Suppressor macrophage treated with lipopolysaccharide for 1 hour (primary cell): ENCODE measurements at regions not wholly inside any gene's neighbourhood (a gene's known extent, or its start where the extent isn't known, plus 50 kb on each side); places are given as distances from the start of the nearest gene placed in this dataset.
A peak's percentile ranks its signal among the peaks of the same experiment; 100 is the strongest.

ENCODE experiments used
- DNase-seq, 3 donors: peaks; one replicate each; pipeline ENCODE4 v3.0.0-alpha.2; 2020 to 2022

- DNase-seq = peak; percentile 34 to 67 (median 60)
Measured at GRCh38 chr6:2534406-2535042, 216.2 kb downstream of the MYLK4 start.

DNA sequence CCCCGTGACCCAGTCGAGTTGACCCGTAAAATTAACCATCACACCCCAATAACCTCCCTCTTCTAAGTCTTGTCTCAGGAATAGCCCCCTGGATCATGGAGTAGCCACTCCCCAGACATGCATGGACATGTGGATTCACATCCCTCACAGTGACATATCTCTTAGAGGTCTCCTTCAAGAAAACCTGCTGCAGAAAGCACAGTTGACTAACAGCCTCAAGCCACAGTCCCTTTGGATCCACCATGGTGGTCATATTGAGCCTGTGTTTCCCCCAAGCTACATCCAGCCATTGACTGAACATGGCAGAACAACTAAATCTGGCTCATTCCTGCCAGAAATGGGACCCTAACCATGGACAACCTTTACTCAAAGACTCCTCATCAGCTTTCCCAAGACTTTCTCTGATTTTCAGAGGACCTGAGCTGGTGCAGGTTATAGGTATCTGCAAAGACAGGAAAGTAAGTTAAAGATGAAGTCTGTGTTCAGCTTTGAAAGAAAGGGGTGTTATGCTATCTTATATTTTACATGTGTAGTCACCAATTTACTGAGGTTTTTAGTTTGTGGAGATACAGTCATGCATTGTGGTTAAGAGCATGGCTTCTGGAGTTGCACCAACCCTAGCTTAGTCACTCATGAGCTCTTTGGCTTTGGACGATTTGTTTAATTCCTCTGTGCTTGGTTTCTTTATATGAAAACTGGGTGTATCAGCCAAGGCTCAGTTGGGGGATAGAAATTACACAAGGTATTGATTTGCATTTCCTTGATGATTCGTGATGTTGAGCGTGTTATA, 219.1 kb downstream of the MYLK4 start:
- peak; percentile 60 to 81 (median 77) for DNase-seq

DNA sequence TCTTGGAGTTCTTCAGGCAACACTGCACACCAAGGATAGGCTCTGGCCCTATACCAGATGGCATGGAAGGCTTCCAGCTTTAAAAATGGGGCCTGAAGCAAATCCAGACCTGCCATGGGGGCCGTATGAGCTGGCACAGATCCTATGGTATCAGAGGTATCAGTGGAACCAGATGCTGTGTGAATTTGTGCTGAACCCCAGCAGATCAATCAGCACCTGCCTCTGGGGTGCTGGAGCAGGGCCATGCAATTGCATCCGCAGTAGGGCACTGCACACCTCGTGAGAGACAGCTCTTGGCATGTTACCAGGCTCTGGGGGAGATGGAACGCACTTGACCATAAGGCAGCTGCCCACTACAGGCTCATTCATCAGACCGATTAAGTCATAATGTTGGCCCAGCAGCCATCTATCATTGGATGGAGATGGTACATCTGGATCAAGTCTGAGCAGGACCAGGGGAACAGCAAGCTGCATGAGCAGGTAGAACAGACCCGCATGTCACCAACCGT, 221.5 kb downstream of the MYLK4 start:
- no peak for DNase-seq

GRCh38 chr6:2528156-2528555, 222.6 kb downstream of the MYLK4 start:
- no peak for DNase-seq

- DNase-seq = no peak
Measured at GRCh38 chr6:2526766-2527165, 224.0 kb downstream of the MYLK4 start.

DNA sequence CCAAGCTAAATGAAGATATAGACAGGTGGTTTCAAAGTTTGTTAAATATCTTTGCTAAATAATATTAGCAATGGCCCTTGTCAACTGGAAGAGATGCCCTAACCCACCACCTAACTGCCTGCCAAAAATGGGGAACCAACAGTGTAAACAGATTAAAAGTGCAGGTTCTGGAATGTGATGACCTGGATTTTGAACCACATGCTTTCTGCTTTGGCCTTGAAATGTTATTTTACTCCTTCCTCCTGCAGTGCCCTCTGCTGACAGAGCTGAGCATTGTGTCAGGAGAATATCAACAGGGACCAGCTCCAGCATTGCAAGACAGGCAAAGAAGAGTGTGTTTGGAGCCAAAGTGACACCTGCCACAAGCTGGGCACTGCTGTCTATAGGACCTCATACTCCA, 226.6 kb downstream of the MYLK4 start:
- DNase-seq = peak in 2 of 3 donors; percentile 20 to 39

DNA sequence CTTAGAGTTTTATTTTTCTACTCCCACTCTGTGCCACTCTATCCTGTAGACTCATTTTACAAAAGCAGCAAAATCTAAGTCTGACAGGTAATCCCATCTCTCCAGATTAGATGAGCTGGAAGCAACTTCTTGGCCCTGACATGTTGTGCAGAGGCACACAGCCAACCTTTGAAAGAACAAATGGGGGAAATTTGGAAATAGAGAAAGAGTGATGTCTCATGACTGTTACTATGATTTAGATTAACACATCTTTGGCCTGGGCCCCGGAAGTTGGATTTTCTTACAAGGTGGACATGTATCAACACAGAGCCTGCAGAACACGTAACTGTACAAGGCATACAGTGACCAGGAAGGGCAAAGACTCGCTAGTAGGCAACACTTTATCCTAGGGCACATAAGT, 227.7 kb downstream of the MYLK4 start:
- no peak for DNase-seq

DNA sequence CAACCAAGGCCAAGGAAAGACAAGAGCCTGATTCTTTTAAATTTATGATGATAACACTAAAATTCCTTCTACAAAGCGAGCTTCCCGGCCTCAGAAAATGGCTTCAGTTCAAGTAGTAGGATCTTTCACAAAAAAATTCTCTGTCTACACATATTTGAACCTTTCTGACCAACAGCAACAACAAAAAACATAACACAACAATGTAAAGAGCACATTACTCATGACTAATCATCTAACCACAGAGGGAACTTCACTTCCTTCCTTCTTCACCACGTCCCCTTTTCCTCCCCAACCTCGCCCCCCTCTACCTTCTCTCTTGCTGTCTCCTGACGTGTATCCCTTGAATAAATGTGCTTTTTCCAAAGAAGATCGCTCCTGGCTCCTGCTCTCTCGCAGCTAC, 228.2 kb downstream of the MYLK4 start:
- peak; percentile 57 to 70 (median 60) for DNase-seq

DNA sequence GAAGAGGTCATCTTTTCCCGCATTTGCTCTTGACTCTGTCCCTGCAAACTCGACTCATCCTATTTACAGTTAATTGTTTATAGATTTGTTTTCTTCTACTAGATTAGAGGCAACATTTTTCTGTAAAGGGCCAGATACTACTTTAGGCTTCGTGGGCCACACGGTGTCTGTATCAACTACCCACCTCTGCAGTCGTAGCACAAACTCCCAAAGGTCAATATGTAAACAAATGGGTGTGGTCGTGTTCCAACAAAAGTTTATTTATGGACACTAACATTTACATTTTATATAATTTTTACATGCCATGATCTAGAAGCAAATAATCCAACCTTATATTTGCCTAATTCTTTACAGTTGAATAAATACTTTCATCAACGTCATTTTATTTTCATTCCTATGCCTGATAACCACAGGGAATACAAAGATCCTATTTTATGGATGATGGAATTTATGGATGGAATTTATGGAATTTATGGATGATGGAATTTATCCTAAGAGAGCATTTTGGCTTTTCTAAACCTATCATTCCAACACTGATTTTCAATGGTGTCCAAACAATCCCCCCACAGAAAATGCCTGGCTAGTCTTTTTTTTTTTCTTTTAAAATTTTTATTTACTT, 232.8 kb downstream of the MYLK4 start:
- no peak for DNase-seq

DNA sequence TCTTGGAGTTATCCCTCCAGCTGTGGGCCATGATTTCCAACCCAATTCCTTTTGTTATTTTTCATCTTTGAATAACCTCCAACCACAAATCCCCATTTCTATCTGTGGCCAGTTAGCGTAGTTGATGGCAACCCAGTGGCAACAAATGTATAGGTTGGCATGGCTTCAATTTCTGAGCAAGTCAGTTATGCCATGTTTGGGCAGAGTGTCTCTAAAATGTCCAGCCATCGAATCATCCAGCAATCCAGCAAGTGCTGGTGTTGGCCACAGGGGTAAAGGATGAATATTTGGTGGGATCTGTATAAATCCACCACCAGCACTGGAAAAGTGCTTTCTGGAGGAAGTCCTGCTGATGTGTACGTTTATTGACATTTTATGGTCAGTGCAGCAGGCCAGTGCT, 233.3 kb downstream of the MYLK4 start:
- no peak for DNase-seq

DNA sequence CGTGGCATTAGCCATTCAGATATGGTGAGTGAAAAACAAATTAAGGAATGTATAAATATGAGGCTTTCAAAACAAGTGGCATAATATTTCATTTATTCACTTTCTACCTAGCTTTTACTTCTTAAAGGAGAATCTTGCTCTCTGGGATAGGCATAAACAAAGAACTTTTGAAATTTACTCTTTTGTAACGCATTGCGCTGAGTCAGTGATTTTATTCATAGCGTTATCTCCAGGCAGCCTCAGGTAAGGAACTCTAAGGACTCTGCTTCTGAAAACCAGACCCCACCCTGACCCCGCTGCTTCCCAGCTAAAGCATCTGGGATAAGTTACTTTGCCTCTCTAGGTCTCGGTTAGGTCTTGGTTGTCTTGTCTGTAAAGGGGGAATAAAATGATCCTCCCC, 234.7 kb downstream of the MYLK4 start:
- no peak for DNase-seq

GRCh38 chr6:2514965-2515543, 235.7 kb downstream of the MYLK4 start:
- DNase-seq = no peak

DNA sequence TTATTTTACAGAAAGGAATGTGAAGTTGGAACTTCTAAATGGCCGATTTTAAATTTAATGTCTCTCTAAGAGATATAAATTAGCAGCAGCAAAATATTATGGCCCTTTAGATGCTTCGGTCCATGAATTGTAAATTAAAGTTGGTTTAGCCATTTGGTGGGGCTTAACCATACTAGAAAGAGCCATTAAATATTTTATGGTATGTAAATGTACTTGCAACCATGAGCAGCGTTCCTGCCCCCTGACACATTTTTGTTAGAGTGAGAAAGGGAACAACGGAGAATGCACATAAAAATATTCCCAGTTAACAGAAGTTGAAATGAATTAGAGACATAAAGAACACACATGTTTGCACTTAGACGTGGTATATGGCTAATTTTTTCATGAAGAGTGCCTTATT, 237.9 kb downstream of the MYLK4 start:
- DNase-seq = no peak

- DNase-seq = no peak
Measured at GRCh38 chr6:2510316-2510715, 240.4 kb downstream of the MYLK4 start.

- DNase-seq = no peak
Measured at GRCh38 chr6:2509711-2510110, 241.0 kb downstream of the MYLK4 start.

GRCh38 chr6:2508071-2508470, 242.7 kb downstream of the MYLK4 start:
- DNase-seq = no peak

DNA sequence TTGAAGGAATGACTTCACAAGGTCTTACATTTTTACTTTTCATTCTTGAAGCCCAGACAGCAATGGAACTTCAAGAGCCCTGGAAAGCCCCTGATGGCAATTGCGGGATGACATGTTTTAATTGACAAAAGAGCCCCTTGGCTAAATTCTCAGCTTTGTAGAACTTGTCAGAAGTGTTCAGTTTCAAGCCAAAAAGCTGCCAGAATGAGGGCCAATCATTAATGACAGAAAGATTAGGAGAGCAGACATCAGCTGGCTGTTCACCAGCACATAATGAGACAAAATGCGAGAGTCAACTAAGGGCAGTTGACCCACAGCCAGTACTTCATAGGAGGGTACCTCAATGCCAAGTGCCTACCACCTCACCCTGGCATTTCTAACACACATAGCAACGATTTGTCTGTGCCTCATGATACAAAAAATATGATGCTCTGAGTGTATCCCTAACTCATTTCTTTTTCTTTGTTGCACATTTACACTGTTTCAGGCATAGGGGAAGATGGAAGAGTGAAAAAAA, 243.1 kb downstream of the MYLK4 start:
- no peak for DNase-seq

DNA sequence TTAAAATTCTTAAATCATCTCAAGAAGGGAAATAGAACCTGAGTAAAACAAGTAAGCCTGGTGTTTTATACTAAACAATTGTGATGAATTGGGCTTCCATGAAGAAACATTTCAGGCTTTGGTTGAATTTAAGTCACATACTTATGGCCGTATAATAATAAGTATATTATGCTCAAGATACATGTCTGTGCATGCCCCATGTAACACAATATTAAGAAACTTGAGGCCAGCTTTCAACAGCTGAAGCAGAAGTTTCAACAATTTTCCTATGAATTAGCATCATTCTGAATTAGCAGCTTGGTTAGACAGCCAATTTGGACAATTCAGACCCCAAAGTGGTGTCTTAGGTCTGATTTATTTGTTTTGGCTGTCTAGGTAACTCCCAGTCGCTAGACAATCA, 243.7 kb downstream of the MYLK4 start:
- no peak for DNase-seq

DNA sequence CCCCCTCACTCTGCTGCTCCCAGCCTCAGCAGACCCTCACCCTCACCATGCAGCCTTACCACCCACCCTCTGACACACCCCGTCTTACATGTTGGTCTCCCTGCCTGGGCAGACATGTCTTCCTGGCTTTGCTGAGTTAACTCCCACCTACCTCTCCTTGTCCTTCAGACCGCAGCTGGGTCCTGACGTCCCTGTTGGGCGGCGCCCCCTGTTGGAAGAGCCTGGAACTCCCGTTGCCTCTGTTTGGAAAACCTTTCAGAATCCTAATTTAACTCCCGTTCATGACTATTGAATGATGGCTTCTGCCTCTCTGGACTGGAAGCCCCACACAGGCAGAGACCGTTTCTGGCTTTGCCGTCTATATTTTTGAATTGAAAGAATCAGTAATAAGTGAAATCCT, 245.1 kb downstream of the MYLK4 start:
- DNase-seq = peak in 1 of 3 donors; percentile 35

DNA sequence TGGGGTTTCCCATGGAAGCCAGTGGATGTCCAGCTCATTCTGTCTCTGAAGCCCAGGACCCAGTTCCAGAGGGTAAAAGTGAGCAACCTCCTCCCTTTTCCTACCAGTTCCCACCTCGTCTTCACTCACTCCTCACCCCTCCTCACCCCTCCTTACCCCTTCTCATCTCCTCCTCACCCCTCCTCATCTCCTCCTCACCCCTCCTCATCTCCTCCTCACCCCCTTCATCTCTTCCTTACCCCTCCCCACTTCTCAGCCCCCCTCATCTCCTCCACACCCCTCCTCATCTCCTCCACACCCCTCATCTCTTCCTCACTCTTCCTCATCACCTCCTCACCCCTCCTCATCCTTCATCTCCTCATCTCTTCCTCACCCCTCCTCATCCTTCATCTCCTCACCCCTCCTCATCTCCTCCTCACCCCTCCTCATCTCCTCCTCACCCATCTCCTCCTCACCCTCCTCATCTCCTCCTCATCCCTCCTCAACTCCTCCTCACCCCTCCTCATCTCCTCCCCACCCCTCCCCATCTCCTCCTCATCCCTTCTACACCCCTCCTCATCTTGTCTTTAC, 246.1 kb downstream of the MYLK4 start:
- DNase-seq = peak in 1 of 3 donors; percentile 13

DNA sequence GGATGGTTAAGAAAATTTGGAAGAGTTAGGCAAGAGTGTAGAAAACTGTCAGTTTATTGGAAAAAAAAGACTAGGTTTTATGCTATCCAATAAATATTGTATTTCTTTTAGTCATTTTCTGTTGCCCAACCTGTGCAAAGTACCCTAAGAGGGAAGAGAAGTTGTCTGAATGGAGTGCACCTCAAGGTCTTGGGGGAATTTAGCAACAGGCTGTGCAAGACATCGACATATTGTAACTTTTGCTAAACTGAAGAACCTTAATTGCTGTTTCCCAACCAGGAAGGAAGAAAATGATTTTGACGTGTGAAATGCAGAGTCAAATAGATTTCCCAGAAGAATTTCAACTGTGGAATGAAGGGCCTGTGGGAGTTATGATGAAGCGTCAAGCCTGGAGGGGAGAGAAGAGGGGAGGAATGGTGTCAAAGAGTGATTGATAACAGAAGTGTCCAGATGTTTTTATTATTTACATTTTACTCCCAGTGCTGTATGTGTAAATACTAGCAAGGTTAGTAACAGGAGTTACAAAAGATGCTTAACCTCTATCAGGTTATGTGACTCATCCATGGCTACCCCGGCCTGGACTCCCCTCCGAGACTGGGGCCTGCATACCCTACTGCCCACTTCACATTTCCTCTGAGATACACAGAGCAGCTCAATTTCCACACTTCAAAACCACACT, 246.8 kb downstream of the MYLK4 start:
- peak in 1 of 3 donors; percentile 26 for DNase-seq

- no peak for DNase-seq
Measured at GRCh38 chr6:2502998-2503674, 247.6 kb downstream of the MYLK4 start.
